Lower lobe of right lung (tissue), 2 donors: ENCODE measurements at regions not wholly inside any gene's neighbourhood (a gene's known extent, or its start where the extent isn't known, plus 50 kb on each side); places are given as distances from the start of the nearest gene placed in this dataset.

Experiments used
- ATAC-seq, 2 donors: fragments of 200-7000 bp; cut with Tn5 transposase; one replicate each; pipeline ENCODE4 v1.9.1; 2020 to 2022; ENCODE audit warnings: mild to moderate bottlenecking in 2 of 2, moderate library complexity in 2 of 2
- DNase-seq: peaks from one replicate; pipeline ENCODE4 v3.0.0-alpha.2; 2020
- H3K27ac ChIP-seq: fragments of 200-600 bp; one replicate; pipeline ENCODE4 v1.8.0; 2022
- H3K27me3 ChIP-seq: fragments of 200-600 bp; one replicate; pipeline ENCODE4 v1.8.0; 2022; ENCODE audit warnings: low read depth
- H3K36me3 ChIP-seq: fragments of 200-600 bp; one replicate; pipeline ENCODE4 v1.8.0; 2022; ENCODE audit warnings: mild to moderate bottlenecking
- H3K4me1 ChIP-seq: fragments of 200-600 bp; one replicate; pipeline ENCODE4 v1.8.0; 2022
- H3K4me3 ChIP-seq: fragments of 200-600 bp; one replicate; pipeline ENCODE4 v1.8.0; 2022; ENCODE audit warnings: mild to moderate bottlenecking
- H3K9me3 ChIP-seq: fragments of 200-600 bp; one replicate; pipeline ENCODE4 v1.8.0; 2022
- CTCF ChIP-seq: fragments of 200-600 bp; IDR thresholded peaks from one replicate; pipeline ENCODE4 v1.8.0; 2022; ENCODE audit warnings: antibody characterized with exemption, mild to moderate bottlenecking
- intact Hi-C: fragments of 100-400 bp; cut with DNase I; formaldehyde crosslinking; loops from one replicate; pipeline ENCODE4 v1.11.0; 2022
- donor health status: DM: no; HTN: yes; CAD: no; lungs with severe emphysema.

DNA sequence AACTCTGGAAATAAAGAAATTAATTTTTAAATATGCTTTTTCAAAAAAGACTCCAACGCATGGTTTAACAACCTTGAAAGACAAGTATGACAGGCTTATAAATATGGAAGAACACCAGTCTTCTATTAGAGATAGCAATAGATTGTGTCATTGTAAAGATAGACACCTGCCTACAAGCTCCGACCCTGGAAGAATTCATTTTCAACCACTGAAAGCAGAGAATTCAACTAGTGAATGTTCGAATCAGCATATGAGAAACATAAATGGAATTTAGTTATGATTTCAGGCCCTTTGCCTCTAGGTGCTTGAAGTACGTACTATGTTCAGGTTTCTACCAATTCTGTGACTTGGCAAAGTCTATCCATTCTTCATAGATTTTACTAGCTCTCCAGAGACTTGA is 244.5 kb downstream of the DPY19L2 start:
- no peak for TF ChIP-seq CTCF
- H3K27me3 ChIP-seq, result no peaks in the 10 kb centered on the region
- H3K27ac ChIP-seq, result no peak overlapping the region
- no peaks in the 10 kb centered on the region for H3K36me3 ChIP-seq
- DNase-seq (no peak), ATAC-seq (no peak)
- no peaks in the 10 kb centered on the region for H3K4me1 ChIP-seq
- no peak overlapping the region for H3K4me3 ChIP-seq
- intact Hi-C loops, result no loop called here
- no peaks in the 10 kb centered on the region for H3K9me3 ChIP-seq

GRCh38 chr12:63420206-63420644 is 248.1 kb downstream of the DPY19L2 start:
- peak; percentile 50 for TF ChIP-seq CTCF
- H3K4me3 ChIP-seq, result no peak overlapping the region
- no peaks in the 10 kb centered on the region for H3K27me3 ChIP-seq
- intact Hi-C loops, result no loop called here
- H3K36me3 ChIP-seq, result no peaks in the 10 kb centered on the region
- H3K9me3 ChIP-seq, result peaks cover 3% of the 10 kb centered on the region
- no peaks in the 10 kb centered on the region for H3K4me1 ChIP-seq
- peak; percentile 59 to 75 for ATAC-seq
- no peak overlapping the region for H3K27ac ChIP-seq
- no peak for DNase-seq

GRCh38 chr12:63419154-63419553 is 249.1 kb downstream of the DPY19L2 start:
- ATAC-seq, result no peak
- no peaks in the 10 kb centered on the region for H3K36me3 ChIP-seq
- DNase-seq, result no peak
- no peak overlapping the region for H3K27ac ChIP-seq
- no peaks in the 10 kb centered on the region for H3K27me3 ChIP-seq
- H3K4me1 ChIP-seq, result no peaks in the 10 kb centered on the region
- no peak overlapping the region for H3K4me3 ChIP-seq
- H3K9me3 ChIP-seq, result peaks cover 7% of the 10 kb centered on the region
- no peak for TF ChIP-seq CTCF
- intact Hi-C loops, result no loop called here

GRCh38 chr12:63416788-63417187 is 251.5 kb downstream of the DPY19L2 start:
- intact Hi-C loops, result no loop called here
- no peaks in the 10 kb centered on the region for H3K27me3 ChIP-seq
- no peaks in the 10 kb centered on the region for H3K4me1 ChIP-seq
- no peak for TF ChIP-seq CTCF
- no peaks in the 10 kb centered on the region for H3K36me3 ChIP-seq
- no peak overlapping the region for H3K4me3 ChIP-seq
- peaks cover 7% of the 10 kb centered on the region for H3K9me3 ChIP-seq
- ATAC-seq (no peak), DNase-seq (no peak)
- H3K27ac ChIP-seq, result no peak overlapping the region

DNA sequence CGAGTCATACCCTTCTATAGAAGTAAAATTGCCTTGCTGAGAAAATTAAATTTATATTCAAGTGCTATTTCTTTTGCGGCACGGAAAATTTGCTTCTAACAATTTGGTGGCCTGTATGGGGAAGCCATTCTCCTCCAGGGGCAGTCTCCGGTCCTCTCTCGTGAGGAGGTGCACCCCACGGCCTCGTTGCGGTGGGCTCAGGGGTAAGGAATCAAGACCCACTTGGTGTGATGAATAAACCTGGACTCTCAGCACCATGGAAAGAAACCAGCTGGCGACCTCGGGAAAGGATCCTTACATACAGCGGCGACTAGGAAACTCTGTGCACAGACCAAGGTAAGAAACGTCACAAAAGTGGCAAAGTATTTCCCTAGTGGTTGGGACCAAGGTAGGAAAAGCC is 252.9 kb downstream of the DPY19L2 start:
- Histone ChIP-seq H3K9me3 (peaks cover 7% of the 10 kb centered on the region), H3K27me3 (no peaks in the 10 kb centered on the region), H3K4me3 (no peak overlapping the region), H3K4me1 (no peaks in the 10 kb centered on the region), H3K27ac (no peak overlapping the region), H3K36me3 (no peaks in the 10 kb centered on the region)
- no peak for TF ChIP-seq CTCF
- intact Hi-C loops, result no loop called here
- ATAC-seq, result no peak
- no peak for DNase-seq

- H3K4me1 ChIP-seq, result no peaks in the 10 kb centered on the region
- no peak overlapping the region for H3K4me3 ChIP-seq
- ATAC-seq, result no peak
- peaks cover 4% of the 10 kb centered on the region for H3K9me3 ChIP-seq
- H3K36me3 ChIP-seq, result no peaks in the 10 kb centered on the region
- no peak overlapping the region for H3K27ac ChIP-seq
- intact Hi-C loops, result no loop called here
- no peak for DNase-seq
- H3K27me3 ChIP-seq, result no peaks in the 10 kb centered on the region
- no peak for TF ChIP-seq CTCF
Measured at GRCh38 chr12:63410197-63410596, 258.1 kb downstream of the DPY19L2 start.
